Transverse colon (tissue), 4 donors: ENCODE measurements at regions not wholly inside any gene's neighbourhood (a gene's known extent, or its start where the extent isn't known, plus 50 kb on each side); places are given as distances from the start of the nearest gene placed in this dataset.

Source experiments
- CTCF ChIP-seq, 5 experiments: fragments of 200-600 bp in 3 of 5; fragments of 450-650 bp in 2 of 5; sonication (generic) in 3 of 5; IDR thresholded peaks; 1 replicate in 2 of 5; 2 replicates in 3 of 5; pipeline ENCODE4 v1.5.1; 2016 to 2017; ENCODE audit warnings: antibody characterized with exemption in 5 of 5, inconsistent platforms in 3 of 5, mild to moderate bottlenecking in 2 of 5, moderate library complexity in 1 of 5
- EP300 ChIP-seq: sonication (generic); formaldehyde crosslinking; IDR thresholded peaks from one replicate; pipeline ENCODE4 v1.6.1; 2017; ENCODE audit warnings: antibody characterized with exemption, low read depth
- POLR2AphosphoS5 ChIP-seq, 3 donors: sonication (generic); formaldehyde crosslinking; IDR thresholded peaks; one replicate each; pipeline ENCODE4 v1.6.1; 2016; ENCODE audit warnings: antibody characterized with exemption in 3 of 3

GRCh38 chr14:65881642-65882041 lies 469.1 kb downstream of the FUT8 start:
- TF ChIP-seq CTCF (IDR thresholded peaks at IDR 0.05) (no peak), EP300 (no peak), POLR2AphosphoS5 (IDR thresholded peaks at IDR 0.05) (no peak)
